ENCODE measurements at regions not wholly inside any gene's neighbourhood (a gene's known extent, or its start where the extent isn't known, plus 50 kb on each side); places are given as distances from the start of the nearest gene placed in this dataset.

- Histone ChIP-seq H3K9me3 (ENCODE audit: insufficient read depth, low read length) (no peaks in the 10 kb centered on the region), H3K9me2 (replicated peaks; ENCODE audit: insufficient read depth, low read length) (no peaks in the 10 kb centered on the region; the same call in 1 of the 2 replicates), H3K27me3 (ENCODE audit: low read length) (no peaks in the 10 kb centered on the region), H3K4me3 (ENCODE audit: insufficient read depth, low read length, poor library complexity, severe bottlenecking) (no peak overlapping the region), H3F3A (ENCODE audit: insufficient read depth) (no peaks in the 10 kb centered on the region), H3K27ac (ENCODE audit: low read depth, low read length) (no peak overlapping the region), H3K79me2 (ENCODE audit: insufficient read depth, low read length) (no peaks in the 10 kb centered on the region), H3K4me2 (ENCODE audit: low read depth, low read length, poor library complexity, severe bottlenecking) (no peak overlapping the region), H2AFZ (ENCODE audit: low read depth, low read length, severe bottlenecking) (no peak overlapping the region), H3K9ac (ENCODE audit: low read length) (no peak overlapping the region), H3K36me3 (ENCODE audit: low read length) (no peaks in the 10 kb centered on the region), H4K20me1 (ENCODE audit: low read depth, low read length) (no peaks in the 10 kb centered on the region)
- TF ChIP-seq EZH2phosphoT487 (conservative IDR thresholded peaks at IDR 0.05; ENCODE audit: low read length) = no peak
- no peak for TF ChIP-seq CTCF (IDR thresholded peaks at IDR 0.05; ENCODE audit: insufficient read depth, low read length, poor library complexity, severe bottlenecking)
Measured at GRCh38 chr18:40094441-40094840, 1860.6 kb upstream of the PIK3C3 start.

- Histone ChIP-seq H2AFZ (ENCODE audit: low read depth, low read length, severe bottlenecking) (no peak overlapping the region), H3K4me3 (ENCODE audit: insufficient read depth, low read length, poor library complexity, severe bottlenecking) (no peak overlapping the region)
Measured at GRCh38 chr18:40088130-40088529, 1866.9 kb upstream of the PIK3C3 start.

GRCh38 chr18:40079786-40080185 lies 1875.2 kb upstream of the PIK3C3 start:
- no peak overlapping the region for H3K9ac ChIP-seq (ENCODE audit: low read length)
- 0 out of 2 replicates have a peak, but pooled peaks cover 4% of the 10 kb centered on the region for H3K9me2 ChIP-seq (replicated peaks; ENCODE audit: insufficient read depth, low read length)
- H3K4me3 ChIP-seq (ENCODE audit: insufficient read depth, low read length, poor library complexity, severe bottlenecking) = no peak overlapping the region
- H3K27me3 ChIP-seq (ENCODE audit: low read length) = no peaks in the 10 kb centered on the region
- H2AFZ ChIP-seq (ENCODE audit: low read depth, low read length, severe bottlenecking) = no peak overlapping the region
- H3K27ac ChIP-seq (ENCODE audit: low read depth, low read length) = no peak overlapping the region
- no peaks in the 10 kb centered on the region for H3K9me3 ChIP-seq (ENCODE audit: insufficient read depth, low read length)
- H3K79me2 ChIP-seq (ENCODE audit: insufficient read depth, low read length) = no peaks in the 10 kb centered on the region
- no peaks in the 10 kb centered on the region for H3K36me3 ChIP-seq (ENCODE audit: low read length)
- no peak for TF ChIP-seq CTCF (IDR thresholded peaks at IDR 0.05; ENCODE audit: insufficient read depth, low read length, poor library complexity, severe bottlenecking)
- TF ChIP-seq EZH2phosphoT487 (conservative IDR thresholded peaks at IDR 0.05; ENCODE audit: low read length) = no peak
- H3K4me2 ChIP-seq (ENCODE audit: low read depth, low read length, poor library complexity, severe bottlenecking) = no peak overlapping the region
- no peaks in the 10 kb centered on the region for H3F3A ChIP-seq (ENCODE audit: insufficient read depth)
- no peaks in the 10 kb centered on the region for H4K20me1 ChIP-seq (ENCODE audit: low read depth, low read length)

More at GRCh38 chr18:40088130-40088529, 1866.9 kb upstream of the PIK3C3 start:
- no peak for TF ChIP-seq EZH2phosphoT487 (conservative IDR thresholded peaks at IDR 0.05; ENCODE audit: low read length)
- no peak for TF ChIP-seq CTCF (IDR thresholded peaks at IDR 0.05; ENCODE audit: insufficient read depth, low read length, poor library complexity, severe bottlenecking)
- Histone ChIP-seq H4K20me1 (ENCODE audit: low read depth, low read length) (no peaks in the 10 kb centered on the region), H3K9me3 (ENCODE audit: insufficient read depth, low read length) (no peaks in the 10 kb centered on the region), H3F3A (ENCODE audit: insufficient read depth) (no peaks in the 10 kb centered on the region), H3K4me2 (ENCODE audit: low read depth, low read length, poor library complexity, severe bottlenecking) (no peak overlapping the region), H3K9me2 (replicated peaks; ENCODE audit: insufficient read depth, low read length) (no peaks in the 10 kb centered on the region; the same call in 1 of the 2 replicates), H3K27me3 (ENCODE audit: low read length) (no peaks in the 10 kb centered on the region), H3K9ac (ENCODE audit: low read length) (no peak overlapping the region), H3K79me2 (ENCODE audit: insufficient read depth, low read length) (no peaks in the 10 kb centered on the region), H3K27ac (ENCODE audit: low read depth, low read length) (no peak overlapping the region), H3K36me3 (ENCODE audit: low read length) (no peaks in the 10 kb centered on the region)

Measured in SU-DHL-6 (cell line).